OCI-LY3 (cell line): ENCODE measurements at regions not wholly inside any gene's neighbourhood (a gene's known extent, or its start where the extent isn't known, plus 50 kb on each side); places are given as distances from the start of the nearest gene placed in this dataset.

Experiments used
- CTCF ChIP-seq: fragments of 200-600, 300-600 bp; sonication (generic); IDR thresholded peaks from 2 replicates; pipeline ENCODE4 v1.5.1; 2014; ENCODE audit warnings: antibody characterized with exemption, low read length, low read depth
- EZH2phosphoT487 ChIP-seq: fragments of 200-600 bp; shearing (Covaris generic); IDR thresholded peaks from 2 replicates; pipeline ENCODE4 v1.6.1; 2018; ENCODE audit warnings: antibody characterized with exemption, mixed run types, low read depth

- TF ChIP-seq CTCF (no peak), EZH2phosphoT487 (no peak)
Observed at GRCh38 chr9:89986190-89986589, 381.4 kb downstream of the GADD45G start.
